Esophagus squamous epithelium (tissue), 4 donors: ENCODE measurements at regions not wholly inside any gene's neighbourhood (a gene's known extent, or its start where the extent isn't known, plus 50 kb on each side); places are given as distances from the start of the nearest gene placed in this dataset.

Source experiments
- POLR2A ChIP-seq, 4 donors: fragments of 450-650 bp; IDR thresholded peaks; one replicate each; pipeline ENCODE4 v1.6.1; 2017; ENCODE audit warnings: antibody characterized with exemption in 4 of 4, mild to moderate bottlenecking in 4 of 4, moderate library complexity in 3 of 4
- TF ChIP-seq, protein P1 (sequence below), 6 experiments: fragments of 450-650 bp in 4 of 6; fragments of 200-600 bp in 2 of 6; sonication (generic) in 2 of 6; IDR thresholded peaks; one replicate each; pipeline ENCODE4 v1.5.1; 2016 to 2019; ENCODE audit warnings: antibody characterized with exemption in 6 of 6, mild to moderate bottlenecking in 4 of 6, moderate library complexity in 4 of 6

DNA sequence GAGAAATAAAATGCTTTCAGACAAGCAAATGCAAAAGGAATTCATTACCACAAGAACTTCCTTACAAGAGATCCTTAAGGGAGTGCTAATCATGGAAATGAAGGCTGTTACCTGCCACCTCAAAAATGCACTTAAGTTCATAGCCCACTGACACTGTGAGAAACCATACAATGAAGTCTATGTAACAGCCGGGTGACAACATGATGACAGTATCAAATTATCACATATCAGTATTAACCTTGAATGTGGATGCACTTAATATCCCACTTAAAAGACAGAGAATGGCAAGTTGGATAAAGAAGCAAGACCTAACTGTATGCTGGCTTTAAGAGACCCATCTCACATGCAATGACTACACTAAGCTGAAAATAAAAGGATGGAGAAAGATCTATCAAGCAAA lies 403.4 kb upstream of the MC4R start:
- no peak for TF ChIP-seq POLR2A (IDR thresholded peaks at IDR 0.05)
- TF ChIP-seq, protein P1, sequence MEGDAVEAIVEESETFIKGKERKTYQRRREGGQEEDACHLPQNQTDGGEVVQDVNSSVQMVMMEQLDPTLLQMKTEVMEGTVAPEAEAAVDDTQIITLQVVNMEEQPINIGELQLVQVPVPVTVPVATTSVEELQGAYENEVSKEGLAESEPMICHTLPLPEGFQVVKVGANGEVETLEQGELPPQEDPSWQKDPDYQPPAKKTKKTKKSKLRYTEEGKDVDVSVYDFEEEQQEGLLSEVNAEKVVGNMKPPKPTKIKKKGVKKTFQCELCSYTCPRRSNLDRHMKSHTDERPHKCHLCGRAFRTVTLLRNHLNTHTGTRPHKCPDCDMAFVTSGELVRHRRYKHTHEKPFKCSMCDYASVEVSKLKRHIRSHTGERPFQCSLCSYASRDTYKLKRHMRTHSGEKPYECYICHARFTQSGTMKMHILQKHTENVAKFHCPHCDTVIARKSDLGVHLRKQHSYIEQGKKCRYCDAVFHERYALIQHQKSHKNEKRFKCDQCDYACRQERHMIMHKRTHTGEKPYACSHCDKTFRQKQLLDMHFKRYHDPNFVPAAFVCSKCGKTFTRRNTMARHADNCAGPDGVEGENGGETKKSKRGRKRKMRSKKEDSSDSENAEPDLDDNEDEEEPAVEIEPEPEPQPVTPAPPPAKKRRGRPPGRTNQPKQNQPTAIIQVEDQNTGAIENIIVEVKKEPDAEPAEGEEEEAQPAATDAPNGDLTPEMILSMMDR (IDR thresholded peaks at IDR 0.05): no peak
